GM23338 (cell line): ENCODE measurements at regions not wholly inside any gene's neighbourhood (a gene's known extent, or its start where the extent isn't known, plus 50 kb on each side); places are given as distances from the start of the nearest gene placed in this dataset.

ENCODE experiments used
- ATAC-seq: fragments of 200-7000 bp; cut with Tn5 transposase; 3 replicates; pipeline ENCODE4 v1.9.1; 2020
- DNase-seq: peaks from one replicate; pipeline ENCODE4 v3.0.0-alpha.2; 2015; ENCODE audit warnings: low spot score
- H2AFZ ChIP-seq: fragments of 200-600 bp; sonication (generic); 2 replicates; pipeline ENCODE4 v1.8.0; 2016; ENCODE audit warnings: antibody characterized with exemption, mild to moderate bottlenecking, moderate library complexity
- H3F3A ChIP-seq: fragments of 200-600 bp; sonication (generic); replicated peaks from 2 replicates; pipeline ENCODE4 v1.8.0; 2017; ENCODE audit warnings: antibody characterized with exemption, mixed run types, low read depth
- H3K27ac ChIP-seq: fragments of 200-600 bp; sonication (generic); 2 replicates; pipeline ENCODE4 v1.6.1; 2016; ENCODE audit warnings: low read depth
- H3K27me3 ChIP-seq: fragments of 200-600 bp; sonication (generic); 2 replicates; pipeline ENCODE4 v1.8.0; 2016; ENCODE audit warnings: mild to moderate bottlenecking, mixed run types, moderate library complexity; ENCODE audit not compliant: insufficient read depth
- H3K36me3 ChIP-seq: fragments of 200-600 bp; sonication (generic); 2 replicates; pipeline ENCODE4 v1.8.0; 2016; ENCODE audit warnings: mild to moderate bottlenecking; ENCODE audit not compliant: insufficient read depth
- H3K4me1 ChIP-seq: fragments of 200-600 bp; sonication (generic); 2 replicates; pipeline ENCODE4 v1.8.0; 2016; ENCODE audit warnings: mild to moderate bottlenecking, moderate library complexity; ENCODE audit not compliant: insufficient read depth
- H3K4me2 ChIP-seq: fragments of 200-600 bp; sonication (generic); 2 replicates; pipeline ENCODE4 v1.7.1; 2017; ENCODE audit warnings: mixed run types
- H3K4me3 ChIP-seq: fragments of 200-600 bp; sonication (generic); 2 replicates; pipeline ENCODE4 v1.6.1; 2016; ENCODE audit warnings: mixed run types
- H3K79me2 ChIP-seq: fragments of 200-600 bp; sonication (generic); replicated peaks from 2 replicates; pipeline ENCODE4 v1.8.0; 2017; ENCODE audit warnings: mild to moderate bottlenecking; ENCODE audit not compliant: insufficient read depth
- H3K9me2 ChIP-seq: fragments of 200-600 bp; sonication (generic); 2 replicates; pipeline ENCODE4 v1.8.0; 2017; ENCODE audit not compliant: insufficient read depth
- H4K20me1 ChIP-seq: fragments of 200-600 bp; sonication (generic); replicated peaks from 2 replicates; pipeline ENCODE4 v1.8.0; 2017; ENCODE audit warnings: mild to moderate bottlenecking; ENCODE audit not compliant: insufficient read depth
- H3K27ac Mint-ChIP-seq: 2 replicates; pipeline ENCODE4 v1.8.0; 2020; ENCODE audit warnings: inconsistent platforms, mild to moderate bottlenecking, moderate library complexity, mixed read lengths
- H3K27me3 Mint-ChIP-seq: 3 replicates; pipeline ENCODE4 v1.8.0; 2022; ENCODE audit warnings: low read depth, mild to moderate bottlenecking, moderate library complexity, mixed read lengths, inconsistent platforms; ENCODE audit not compliant: insufficient read depth, poor library complexity
- H3K36me3 Mint-ChIP-seq: 3 replicates; pipeline ENCODE4 v1.8.0; 2021; ENCODE audit warnings: low read depth, mild to moderate bottlenecking, inconsistent platforms, moderate library complexity, mixed read lengths
- H3K4me1 Mint-ChIP-seq: 3 replicates; pipeline ENCODE4 v1.8.0; 2020; ENCODE audit warnings: mild to moderate bottlenecking, inconsistent platforms, mixed read lengths
- H3K4me3 Mint-ChIP-seq: 3 replicates; pipeline ENCODE4 v1.8.0; 2021; ENCODE audit warnings: moderate library complexity, mild to moderate bottlenecking, inconsistent platforms, mixed read lengths
- H3K9me3 Mint-ChIP-seq: 3 replicates; pipeline ENCODE4 v1.8.0; 2020; ENCODE audit warnings: moderate library complexity, mild to moderate bottlenecking, inconsistent platforms, mixed read lengths
- CREB1 ChIP-seq: fragments of 250-450 bp; sonication (Bioruptor Pico); IDR thresholded peaks from 2 replicates; pipeline ENCODE4 v1.5.0; 2020; ENCODE audit warnings: low read depth, mild to moderate bottlenecking, moderate library complexity
- CTCF ChIP-seq, 2 experiments: fragments of 200-600 bp in 1 of 2; sonication (generic) in 1 of 2; conservative IDR thresholded peaks; 2 replicates each; pipeline versions ENCODE4 v1.5.1 to v1.6.1; 2016 to 2017; ENCODE audit warnings: antibody characterized with exemption in 2 of 2, low read depth in 2 of 2, mild to moderate bottlenecking in 2 of 2, moderate library complexity in 1 of 2
- ETS1 ChIP-seq: IDR thresholded peaks from 2 replicates; pipeline ENCODE4 v1.6.1; 2016; ENCODE audit warnings: antibody characterized with exemption
- EZH2 ChIP-seq: fragments of 200-600 bp; sonication (generic); IDR thresholded peaks from one replicate; pipeline ENCODE4 v1.8.0; 2017; ENCODE audit warnings: antibody characterized with exemption, mild to moderate bottlenecking, low read depth; ENCODE audit not compliant: unreplicated experiment
- EZH2phosphoT487 ChIP-seq: fragments of 200-600 bp; sonication (generic); IDR thresholded peaks from one replicate; pipeline ENCODE4 v1.8.1; 2018; ENCODE audit warnings: antibody characterized with exemption; ENCODE audit not compliant: unreplicated experiment
- JUNB ChIP-seq: IDR thresholded peaks from one replicate; pipeline ENCODE4 v1.6.1; 2016; ENCODE audit warnings: antibody characterized with exemption; ENCODE audit not compliant: unreplicated experiment
- NANOG ChIP-seq: IDR thresholded peaks from 2 replicates; pipeline ENCODE4 v1.6.1; 2016; ENCODE audit warnings: antibody characterized with exemption, borderline replicate concordance
- POLR2AphosphoS5 ChIP-seq: IDR thresholded peaks from 2 replicates; pipeline ENCODE4 v1.6.1; 2016; ENCODE audit warnings: antibody characterized with exemption, low read depth
- STAT1 ChIP-seq: IDR thresholded peaks from one replicate; pipeline ENCODE4 v1.6.1; 2016; ENCODE audit warnings: antibody characterized with exemption; ENCODE audit not compliant: unreplicated experiment
- ZNF114 ChIP-seq: fragments of 250-450 bp; sonication (Bioruptor Pico); IDR thresholded peaks from 2 replicates; pipeline ENCODE4 v1.5.0; 2020; ENCODE audit warnings: mild to moderate bottlenecking, moderate library complexity
- ZNF331 ChIP-seq: fragments of 250-450 bp; sonication (Bioruptor Pico); IDR thresholded peaks from 2 replicates; pipeline ENCODE4 v1.5.0; 2020; ENCODE audit warnings: low read depth, mild to moderate bottlenecking, moderate library complexity
- ZNF462 ChIP-seq: fragments of 250-450 bp; sonication (Bioruptor Pico); IDR thresholded peaks from 2 replicates; pipeline ENCODE4 v1.5.0; 2020; ENCODE audit warnings: mild to moderate bottlenecking, moderate library complexity
- TF ChIP-seq, protein P1 (sequence below): IDR thresholded peaks from one replicate; pipeline ENCODE4 v1.6.1; 2018; ENCODE audit warnings: antibody characterized with exemption; ENCODE audit not compliant: unreplicated experiment

DNA sequence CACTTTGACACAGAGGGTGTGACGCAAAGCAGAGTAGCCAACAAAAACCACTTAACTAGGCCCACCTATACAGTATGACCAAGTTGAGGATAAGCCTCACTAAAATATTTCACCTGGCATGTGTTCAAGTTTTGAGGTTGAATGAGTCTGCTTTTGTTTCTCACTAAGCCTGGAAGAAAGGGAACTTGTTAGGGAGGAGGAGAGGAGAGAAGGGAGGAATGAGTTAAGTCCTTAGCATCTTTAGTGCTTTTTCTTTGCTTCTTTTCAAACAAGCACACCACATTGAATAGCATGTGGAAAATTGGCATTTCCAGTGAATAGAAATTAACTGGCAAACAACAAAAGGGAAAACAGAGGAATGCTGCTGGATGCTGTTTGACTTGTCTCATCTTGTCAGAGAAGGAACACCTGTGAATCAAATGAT lies 461.9 kb downstream of the GJA1 start:
- H3K9me2 ChIP-seq = no peaks in the 10 kb centered on the region
- Mint-ChIP-seq H3K9me3 (peaks cover 4% of the 10 kb centered on the region; the same call in 2 of the 3 replicates), H3K4me3 (no peak overlapping the region), H3K36me3 (no peaks in the 10 kb centered on the region), H3K27me3 (no peaks in the 10 kb centered on the region), H3K27ac (peak overlapping the region; percentile 30), H3K4me1 (peaks cover 8% of the 10 kb centered on the region)
- DNase-seq = peak; percentile 7
- no peaks in the 10 kb centered on the region for H3K36me3 ChIP-seq
- H4K20me1 ChIP-seq = no peaks in the 10 kb centered on the region
- H3K4me3 ChIP-seq = no peak overlapping the region
- H3K79me2 ChIP-seq = no peaks in the 10 kb centered on the region
- ATAC-seq = peak; percentile 69
- peak overlapping the region; percentile 5; the same call in 1 of the 2 replicates for H2AFZ ChIP-seq
- no peaks in the 10 kb centered on the region for H3F3A ChIP-seq
- H3K4me2 ChIP-seq = no peak overlapping the region
- 0 out of 2 replicates have a peak overlapping the region, but pooled peaks have one; percentile 10 for H3K27ac ChIP-seq
- TF ChIP-seq EZH2 = no peak
- no peak for TF ChIP-seq CTCF (conservative IDR thresholded peaks at IDR 0.05; ENCODE audit: low read depth in 2 of 2)
- no peak for TF ChIP-seq NANOG
- no peak for TF ChIP-seq ZNF114
- no peak for TF ChIP-seq STAT1
- no peak for TF ChIP-seq JUNB
- TF ChIP-seq ZNF462 (CRISPR knock-in tag) = no peak
- TF ChIP-seq POLR2AphosphoS5 = no peak
- TF ChIP-seq EZH2phosphoT487 = no peak
- TF ChIP-seq, protein P1, sequence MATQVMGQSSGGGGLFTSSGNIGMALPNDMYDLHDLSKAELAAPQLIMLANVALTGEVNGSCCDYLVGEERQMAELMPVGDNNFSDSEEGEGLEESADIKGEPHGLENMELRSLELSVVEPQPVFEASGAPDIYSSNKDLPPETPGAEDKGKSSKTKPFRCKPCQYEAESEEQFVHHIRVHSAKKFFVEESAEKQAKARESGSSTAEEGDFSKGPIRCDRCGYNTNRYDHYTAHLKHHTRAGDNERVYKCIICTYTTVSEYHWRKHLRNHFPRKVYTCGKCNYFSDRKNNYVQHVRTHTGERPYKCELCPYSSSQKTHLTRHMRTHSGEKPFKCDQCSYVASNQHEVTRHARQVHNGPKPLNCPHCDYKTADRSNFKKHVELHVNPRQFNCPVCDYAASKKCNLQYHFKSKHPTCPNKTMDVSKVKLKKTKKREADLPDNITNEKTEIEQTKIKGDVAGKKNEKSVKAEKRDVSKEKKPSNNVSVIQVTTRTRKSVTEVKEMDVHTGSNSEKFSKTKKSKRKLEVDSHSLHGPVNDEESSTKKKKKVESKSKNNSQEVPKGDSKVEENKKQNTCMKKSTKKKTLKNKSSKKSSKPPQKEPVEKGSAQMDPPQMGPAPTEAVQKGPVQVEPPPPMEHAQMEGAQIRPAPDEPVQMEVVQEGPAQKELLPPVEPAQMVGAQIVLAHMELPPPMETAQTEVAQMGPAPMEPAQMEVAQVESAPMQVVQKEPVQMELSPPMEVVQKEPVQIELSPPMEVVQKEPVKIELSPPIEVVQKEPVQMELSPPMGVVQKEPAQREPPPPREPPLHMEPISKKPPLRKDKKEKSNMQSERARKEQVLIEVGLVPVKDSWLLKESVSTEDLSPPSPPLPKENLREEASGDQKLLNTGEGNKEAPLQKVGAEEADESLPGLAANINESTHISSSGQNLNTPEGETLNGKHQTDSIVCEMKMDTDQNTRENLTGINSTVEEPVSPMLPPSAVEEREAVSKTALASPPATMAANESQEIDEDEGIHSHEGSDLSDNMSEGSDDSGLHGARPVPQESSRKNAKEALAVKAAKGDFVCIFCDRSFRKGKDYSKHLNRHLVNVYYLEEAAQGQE = no peak
- no peak for TF ChIP-seq CREB1 (CRISPR knock-in tag)
- TF ChIP-seq ETS1 = no peak
- no peak for TF ChIP-seq ZNF331 (CRISPR knock-in tag)
- peaks cover 19% of the 10 kb centered on the region for H3K4me1 ChIP-seq
- no peaks in the 10 kb centered on the region for H3K27me3 ChIP-seq
